IgD-negative memory B cell (primary cell): ENCODE measurements at regions not wholly inside any gene's neighbourhood (a gene's known extent, or its start where the extent isn't known, plus 50 kb on each side); places are given as distances from the start of the nearest gene placed in this dataset.
A peak's percentile ranks its signal among the peaks of the same experiment; 100 is the strongest.

ENCODE experiments used
- H3K27ac Mint-ChIP-seq, 3 donors: one replicate each; pipeline ENCODE4 v1.8.0; 2020 to 2022; ENCODE audit warnings: mild to moderate bottlenecking in 3 of 3, mixed read lengths in 3 of 3, moderate library complexity in 1 of 3
- H3K27me3 Mint-ChIP-seq: one replicate; pipeline ENCODE4 v1.8.0; 2021; ENCODE audit warnings: mixed read lengths
- H3K36me3 Mint-ChIP-seq: one replicate; pipeline ENCODE4 v1.8.0; 2020; ENCODE audit warnings: mild to moderate bottlenecking, mixed read lengths
- H3K4me1 Mint-ChIP-seq, 3 donors: one replicate each; pipeline ENCODE4 v1.8.0; 2020 to 2022; ENCODE audit warnings: mixed read lengths in 3 of 3, mild to moderate bottlenecking in 1 of 3
- H3K4me3 Mint-ChIP-seq, 4 donors: one replicate each; pipeline ENCODE4 v1.8.0; 2020 to 2022; ENCODE audit warnings: mild to moderate bottlenecking in 4 of 4, mixed read lengths in 4 of 4, moderate library complexity in 3 of 4
- H3K9me3 Mint-ChIP-seq, 3 donors: one replicate each; pipeline ENCODE4 v1.8.0; 2020 to 2021; ENCODE audit warnings: mixed read lengths in 3 of 3, mild to moderate bottlenecking in 1 of 3

- H3K4me1 Mint-ChIP-seq = no peaks in the 10 kb centered on the region
- no peaks in the 10 kb centered on the region for H3K27me3 Mint-ChIP-seq
- no peak overlapping the region for H3K27ac Mint-ChIP-seq
- H3K4me3 Mint-ChIP-seq = no peak overlapping the region
- H3K9me3 Mint-ChIP-seq = peaks cover 0 to 3% (median 0%) of the 10 kb centered on the region in 3 donors
- no peaks in the 10 kb centered on the region for H3K36me3 Mint-ChIP-seq
These were observed 449.5 kb upstream of the PKDCC start for GRCh38 chr2:41598161-41598894.

- Mint-ChIP-seq H3K36me3 (no peaks in the 10 kb centered on the region), H3K9me3 (peaks cover 0 to 3% (median 0%) of the 10 kb centered on the region in 3 donors), H3K4me3 (no peak overlapping the region), H3K27me3 (no peaks in the 10 kb centered on the region), H3K4me1 (no peaks in the 10 kb centered on the region), H3K27ac (no peak overlapping the region)
These were observed 447.4 kb upstream of the PKDCC start for GRCh38 chr2:41600460-41600859.

- Mint-ChIP-seq H3K27me3 (no peaks in the 10 kb centered on the region), H3K4me3 (no peak overlapping the region), H3K9me3 (no peaks in the 10 kb centered on the region), H3K27ac (no peak overlapping the region), H3K36me3 (no peaks in the 10 kb centered on the region), H3K4me1 (no peaks in the 10 kb centered on the region)
These were observed 445.5 kb upstream of the PKDCC start for GRCh38 chr2:41602341-41602740.

DNA sequence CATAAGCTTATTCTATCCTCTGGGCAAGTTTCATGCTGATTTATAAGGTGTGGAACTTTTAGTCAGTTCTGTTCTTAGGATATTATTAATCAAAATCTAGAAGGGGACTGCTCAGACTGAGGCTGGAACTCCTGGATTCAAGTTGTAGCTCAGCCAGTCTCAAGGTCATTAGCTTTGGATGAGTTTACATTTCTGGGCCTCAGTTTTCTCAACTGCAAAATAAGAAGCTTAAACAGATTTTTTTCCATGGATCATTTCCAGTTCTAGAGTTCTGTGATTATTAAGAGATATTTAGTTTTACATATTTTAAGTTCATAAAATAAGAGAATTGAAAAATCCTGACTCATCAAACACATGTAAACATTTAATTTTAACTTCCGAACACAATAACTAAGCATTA lies 442.5 kb upstream of the PKDCC start:
- H3K9me3 Mint-ChIP-seq = no peaks in the 10 kb centered on the region
- H3K4me1 Mint-ChIP-seq = no peaks in the 10 kb centered on the region
- H3K36me3 Mint-ChIP-seq = no peaks in the 10 kb centered on the region
- H3K27me3 Mint-ChIP-seq = no peaks in the 10 kb centered on the region
- no peak overlapping the region for H3K4me3 Mint-ChIP-seq
- H3K27ac Mint-ChIP-seq = no peak overlapping the region

GRCh38 chr2:41605914-41606313 lies 441.9 kb upstream of the PKDCC start:
- H3K27ac Mint-ChIP-seq = no peak overlapping the region
- H3K9me3 Mint-ChIP-seq = no peaks in the 10 kb centered on the region
- H3K36me3 Mint-ChIP-seq = no peaks in the 10 kb centered on the region

DNA sequence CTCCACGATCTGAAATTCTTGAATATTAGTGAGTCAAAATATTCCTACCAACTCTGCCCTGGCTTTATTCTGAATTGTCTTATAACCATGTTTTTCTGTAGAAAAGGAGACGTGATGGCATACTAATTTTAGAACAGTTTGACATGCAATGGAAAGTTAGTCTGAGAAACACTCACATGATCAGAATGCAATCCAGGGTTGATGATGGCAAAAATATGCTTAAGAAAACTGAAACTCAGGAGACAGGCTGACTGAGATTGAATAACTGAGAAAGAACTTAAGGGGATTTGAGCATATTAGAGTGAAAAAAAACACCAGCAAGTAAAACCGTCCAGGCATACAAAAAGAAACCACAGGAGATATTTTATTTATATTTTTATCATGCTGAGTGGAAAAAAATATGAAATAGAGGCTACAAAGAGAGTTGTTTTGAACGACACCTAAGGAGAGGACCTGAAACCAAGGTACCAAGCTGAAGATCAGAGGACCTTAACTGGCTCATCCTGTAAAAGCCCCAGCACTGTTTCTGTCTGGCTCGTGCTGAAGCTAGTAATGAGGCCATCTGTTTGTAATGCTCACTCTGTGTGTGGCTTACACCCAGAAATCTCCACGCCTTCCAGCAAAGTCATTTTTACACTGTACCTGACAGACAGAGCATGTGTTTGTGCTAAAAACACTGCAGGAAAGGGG lies 437.2 kb upstream of the PKDCC start:
- Mint-ChIP-seq H3K4me3 (no peak overlapping the region), H3K4me1 (no peaks in the 10 kb centered on the region), H3K9me3 (no peaks in the 10 kb centered on the region), H3K36me3 (no peaks in the 10 kb centered on the region), H3K27ac (peak overlapping the region in 1 of 3 donors; percentile 12), H3K27me3 (no peaks in the 10 kb centered on the region)

More at GRCh38 chr2:41605914-41606313, 441.9 kb upstream of the PKDCC start:
- no peaks in the 10 kb centered on the region for H3K4me1 Mint-ChIP-seq
- H3K27me3 Mint-ChIP-seq = no peaks in the 10 kb centered on the region
- no peak overlapping the region for H3K4me3 Mint-ChIP-seq

GRCh38 chr2:41618754-41619153 lies 429.1 kb upstream of the PKDCC start:
- Mint-ChIP-seq H3K27me3 (peaks cover 7% of the 10 kb centered on the region), H3K36me3 (no peaks in the 10 kb centered on the region), H3K9me3 (peaks cover 0 to 2% (median 0%) of the 10 kb centered on the region in 3 donors), H3K27ac (no peak overlapping the region), H3K4me1 (no peaks in the 10 kb centered on the region), H3K4me3 (no peak overlapping the region)

DNA sequence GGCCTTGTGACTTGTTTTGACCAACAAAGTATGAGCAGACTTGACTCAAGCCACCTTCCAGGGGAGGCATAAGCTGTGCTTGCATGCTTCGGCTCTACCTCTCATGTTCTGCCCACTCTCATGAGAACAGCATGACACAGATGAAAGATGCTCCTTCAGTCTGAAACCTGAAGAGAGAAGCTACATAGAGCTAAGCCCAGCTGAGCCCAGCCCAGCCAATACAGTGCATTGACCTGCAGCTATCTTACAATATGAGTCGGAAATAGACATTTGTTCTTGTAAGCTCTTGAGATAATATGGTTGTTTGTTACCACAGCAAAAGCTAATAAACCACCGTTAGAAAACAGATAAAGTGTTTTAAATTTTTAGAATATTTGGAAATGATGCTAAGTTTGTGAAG lies 426.7 kb upstream of the PKDCC start:
- H3K27me3 Mint-ChIP-seq = peaks cover 7% of the 10 kb centered on the region
- no peak overlapping the region for H3K27ac Mint-ChIP-seq
- no peaks in the 10 kb centered on the region for H3K4me1 Mint-ChIP-seq
- peaks cover 0 to 2% (median 0%) of the 10 kb centered on the region in 3 donors for H3K9me3 Mint-ChIP-seq
- H3K36me3 Mint-ChIP-seq = no peaks in the 10 kb centered on the region
- no peak overlapping the region for H3K4me3 Mint-ChIP-seq

- Mint-ChIP-seq H3K4me3 (no peak overlapping the region), H3K27ac (no peak overlapping the region), H3K4me1 (no peaks in the 10 kb centered on the region), H3K9me3 (peaks cover 0 to 2% (median 0%) of the 10 kb centered on the region in 3 donors), H3K36me3 (no peaks in the 10 kb centered on the region), H3K27me3 (peaks cover 7% of the 10 kb centered on the region)
These were observed 426.3 kb upstream of the PKDCC start for GRCh38 chr2:41621563-41621962.

GRCh38 chr2:41622301-41622700 lies 425.5 kb upstream of the PKDCC start:
- H3K9me3 Mint-ChIP-seq = peaks cover 0 to 2% (median 0%) of the 10 kb centered on the region in 3 donors
- H3K36me3 Mint-ChIP-seq = no peaks in the 10 kb centered on the region
- H3K27ac Mint-ChIP-seq = no peak overlapping the region
- peaks cover 7% of the 10 kb centered on the region for H3K27me3 Mint-ChIP-seq
- no peaks in the 10 kb centered on the region for H3K4me1 Mint-ChIP-seq
- H3K4me3 Mint-ChIP-seq = no peak overlapping the region

DNA sequence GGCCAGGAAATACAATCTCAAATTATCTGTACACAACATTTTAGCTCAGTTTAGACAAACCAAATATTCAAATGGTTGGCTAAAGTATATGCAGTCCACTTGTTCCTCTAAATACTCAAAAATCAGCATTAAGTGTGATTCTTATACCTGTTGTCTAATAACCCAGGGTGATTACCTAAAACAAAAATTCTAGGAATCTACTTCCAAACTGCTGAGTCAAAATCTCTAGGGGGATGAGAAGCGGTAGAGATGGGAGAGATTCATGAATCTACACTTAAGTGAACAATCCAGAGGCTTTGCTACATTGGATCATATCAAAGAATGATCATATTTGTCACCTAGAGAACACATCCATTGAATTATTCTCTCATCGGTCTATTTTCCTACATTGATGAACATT lies 420.9 kb upstream of the PKDCC start:
- no peaks in the 10 kb centered on the region for H3K9me3 Mint-ChIP-seq
- H3K36me3 Mint-ChIP-seq = no peaks in the 10 kb centered on the region
- H3K4me3 Mint-ChIP-seq = no peak overlapping the region
- H3K4me1 Mint-ChIP-seq = no peaks in the 10 kb centered on the region
- no peaks in the 10 kb centered on the region for H3K27me3 Mint-ChIP-seq
- H3K27ac Mint-ChIP-seq = no peak overlapping the region

GRCh38 chr2:41634686-41635085 lies 413.1 kb upstream of the PKDCC start:
- H3K27me3 Mint-ChIP-seq = peaks cover 2% of the 10 kb centered on the region
- H3K4me3 Mint-ChIP-seq = no peak overlapping the region
- H3K9me3 Mint-ChIP-seq = peaks cover 0 to 6% (median 2%) of the 10 kb centered on the region in 3 donors
- H3K27ac Mint-ChIP-seq = no peak overlapping the region
- H3K36me3 Mint-ChIP-seq = no peaks in the 10 kb centered on the region
- no peaks in the 10 kb centered on the region for H3K4me1 Mint-ChIP-seq

GRCh38 chr2:41644936-41645335 lies 402.9 kb upstream of the PKDCC start:
- H3K4me1 Mint-ChIP-seq = no peaks in the 10 kb centered on the region
- H3K36me3 Mint-ChIP-seq = no peaks in the 10 kb centered on the region
- no peak overlapping the region for H3K4me3 Mint-ChIP-seq
- H3K9me3 Mint-ChIP-seq = peaks cover 0 to 3% (median 0%) of the 10 kb centered on the region in 3 donors
- H3K27me3 Mint-ChIP-seq = no peaks in the 10 kb centered on the region
- no peak overlapping the region for H3K27ac Mint-ChIP-seq

DNA sequence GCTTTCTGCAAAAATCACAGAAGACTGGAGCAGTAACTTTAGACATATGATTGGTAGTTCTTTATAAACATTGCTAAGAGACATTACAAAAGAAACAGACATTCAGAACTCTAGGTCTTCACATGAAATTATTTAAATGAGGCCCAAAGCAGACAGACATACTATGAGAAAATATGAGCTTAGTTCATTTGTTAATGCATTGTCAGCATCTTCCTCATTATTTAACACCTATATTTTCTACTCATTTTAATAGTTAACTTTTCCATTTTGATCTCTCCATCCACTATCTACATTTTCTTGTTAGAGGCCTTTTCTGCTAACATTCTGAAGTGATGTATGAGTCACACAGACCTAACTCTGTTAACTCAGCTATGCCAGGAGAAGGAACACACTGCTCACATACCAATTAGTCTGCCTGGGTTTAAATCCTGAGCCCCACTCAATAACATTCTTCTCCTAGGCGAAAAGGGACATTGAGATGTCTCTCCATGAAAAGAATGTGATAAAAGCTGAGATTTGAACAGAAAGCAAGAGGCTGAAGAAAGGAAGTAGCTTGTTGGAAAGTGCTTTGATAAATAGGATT lies 400.3 kb upstream of the PKDCC start:
- Mint-ChIP-seq H3K27me3 (no peaks in the 10 kb centered on the region), H3K4me3 (no peak overlapping the region), H3K27ac (no peak overlapping the region), H3K9me3 (peaks cover 0 to 1% (median 0%) of the 10 kb centered on the region in 3 donors), H3K36me3 (peaks cover 2% of the 10 kb centered on the region), H3K4me1 (peaks cover 0 to 1% (median 0%) of the 10 kb centered on the region in 3 donors)

DNA sequence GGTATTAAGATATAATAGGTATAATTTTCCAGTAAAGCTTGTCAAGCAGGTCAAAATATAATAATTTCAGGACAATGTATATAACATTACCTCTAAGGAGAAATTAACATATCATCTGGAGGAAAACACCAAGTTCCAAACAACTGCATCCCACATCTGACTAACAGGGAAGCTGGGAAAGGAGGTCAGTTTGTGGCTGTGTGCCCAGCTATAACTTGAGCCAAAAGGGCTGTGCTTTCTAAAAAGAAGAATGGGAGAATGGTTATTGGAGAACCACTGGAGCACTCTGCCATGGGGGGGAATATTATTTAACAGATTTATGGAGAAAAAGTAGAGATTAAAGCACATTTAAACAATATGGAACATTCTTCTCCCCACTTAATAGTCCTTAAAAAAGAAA lies 390.6 kb upstream of the PKDCC start:
- Mint-ChIP-seq H3K36me3 (no peaks in the 10 kb centered on the region), H3K9me3 (no peaks in the 10 kb centered on the region), H3K27me3 (no peaks in the 10 kb centered on the region), H3K4me1 (no peaks in the 10 kb centered on the region), H3K4me3 (no peak overlapping the region), H3K27ac (no peak overlapping the region)
